GM11168 (cell line): ENCODE measurements at regions not wholly inside any gene's neighbourhood (a gene's known extent, or its start where the extent isn't known, plus 50 kb on each side); places are given as distances from the start of the nearest gene placed in this dataset.
"Not testable (repeated sequence)": the region's sequence is repeated elsewhere in the genome, so short reads cannot be mapped to it uniquely, and the experiment has no call there.

Source experiments
- in situ Hi-C: fragments of 300-500 bp; cut with MboI; formaldehyde crosslinking; loops from one replicate; pipeline ENCODE4 v1.12.0; 2022; ENCODE audit warnings: low sequenced_read_pairs; ENCODE audit not compliant: unreplicated experiment

DNA sequence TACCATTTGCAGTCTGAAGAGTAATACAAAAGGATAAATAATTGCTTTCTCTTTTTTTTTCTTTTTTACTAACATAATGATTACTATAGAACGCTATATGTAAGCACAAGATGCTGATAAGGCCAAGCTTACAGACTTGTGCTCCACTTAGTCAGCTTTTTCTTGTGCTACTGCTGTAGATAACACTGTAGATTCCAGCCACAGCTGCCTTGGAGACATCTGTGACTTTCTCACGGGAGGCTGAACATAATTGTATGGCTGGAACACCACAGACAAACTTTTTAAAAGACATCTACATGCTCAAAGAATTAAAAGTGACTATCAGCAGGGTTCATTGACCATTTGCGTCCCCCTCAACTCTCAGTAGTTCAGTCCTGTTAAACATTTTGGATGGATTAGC, 381.7 kb upstream of the AMOT start:
- in situ Hi-C loops: no loop called here

DNA sequence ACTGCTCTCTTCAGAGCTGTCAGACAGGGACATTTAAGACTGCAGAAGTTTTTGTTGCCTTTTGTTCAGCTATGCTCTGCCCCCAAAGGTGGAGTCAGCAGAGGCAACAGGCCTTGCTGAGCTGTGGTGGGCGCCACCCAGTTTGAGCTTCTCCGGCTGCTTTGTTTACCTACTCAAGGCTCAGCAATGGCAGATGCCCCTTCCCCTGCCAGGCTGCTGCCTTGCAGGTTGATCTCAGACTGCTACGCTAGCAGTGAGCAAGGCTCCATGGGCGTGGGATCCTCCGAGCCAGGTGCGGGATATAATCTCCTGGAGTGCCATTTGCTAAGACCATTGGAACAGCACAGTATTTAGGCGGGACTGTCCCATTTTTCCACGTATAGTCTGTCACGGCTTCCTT, 371.4 kb upstream of the AMOT start:
- in situ Hi-C loops: no loop called here

DNA sequence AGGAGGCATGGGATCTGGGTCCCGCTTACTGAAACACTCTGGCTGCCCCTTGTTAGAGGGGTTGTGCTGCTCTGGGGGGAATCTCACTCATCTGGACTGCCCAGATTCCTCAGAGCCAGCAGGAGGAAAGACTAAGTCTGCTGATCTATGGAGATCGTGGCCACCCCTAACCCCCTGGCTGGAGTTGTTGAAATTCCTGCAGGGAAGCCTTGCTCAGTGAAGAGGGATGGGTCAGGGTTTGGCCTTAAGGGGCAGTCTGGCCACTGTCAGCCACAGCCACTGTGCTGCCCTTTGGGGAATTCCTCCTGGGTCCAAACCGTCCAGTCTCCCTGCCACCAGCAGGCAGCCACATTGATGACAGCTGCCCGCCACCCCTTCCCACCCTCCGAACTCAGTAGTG, 362.0 kb upstream of the AMOT start:
- in situ Hi-C loops: no loop called here

- in situ Hi-C loops: no loop called here
Measured at GRCh38 chrX:113195949-113196348, 355.3 kb upstream of the AMOT start.

DNA sequence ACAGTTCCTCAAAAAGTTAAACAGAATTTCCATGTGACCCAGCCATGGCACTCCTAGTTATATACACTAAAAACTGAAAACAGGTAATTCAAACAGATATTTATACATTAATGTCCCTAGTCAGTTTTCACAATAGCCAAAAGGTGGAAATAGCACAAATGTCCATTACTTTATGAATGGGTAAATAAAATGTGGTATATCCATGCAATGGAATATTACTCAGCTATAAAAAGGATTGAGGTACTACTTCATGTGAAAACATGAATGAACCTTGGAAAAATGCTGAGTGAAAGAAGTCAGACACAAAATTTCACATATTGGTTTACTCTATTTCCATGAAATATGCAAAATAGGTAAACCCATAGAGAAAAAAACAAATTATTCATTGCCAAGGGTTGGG, 351.8 kb upstream of the AMOT start:
- in situ Hi-C loops: no loop called here

DNA sequence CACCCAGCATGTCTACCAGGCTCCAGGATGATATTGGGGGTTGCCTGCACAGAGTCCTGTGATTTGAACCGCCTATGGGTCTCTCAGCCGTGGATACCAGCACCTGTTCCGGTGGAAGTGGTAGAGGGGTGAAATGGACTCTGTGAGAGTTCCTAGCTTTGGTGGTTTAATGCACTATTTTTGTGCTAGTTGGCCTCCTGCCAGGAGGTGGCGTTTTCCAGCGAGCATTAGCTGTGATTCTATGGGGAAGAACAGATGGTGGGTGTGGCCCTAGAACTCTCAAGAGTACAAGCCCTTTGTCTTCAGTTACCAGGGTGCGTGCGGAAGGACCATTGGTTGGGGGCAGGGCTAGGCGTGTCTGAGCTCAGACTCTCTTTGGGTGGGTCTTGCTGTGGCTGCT, 316.9 kb upstream of the AMOT start:
- in situ Hi-C loops: no loop called here

DNA sequence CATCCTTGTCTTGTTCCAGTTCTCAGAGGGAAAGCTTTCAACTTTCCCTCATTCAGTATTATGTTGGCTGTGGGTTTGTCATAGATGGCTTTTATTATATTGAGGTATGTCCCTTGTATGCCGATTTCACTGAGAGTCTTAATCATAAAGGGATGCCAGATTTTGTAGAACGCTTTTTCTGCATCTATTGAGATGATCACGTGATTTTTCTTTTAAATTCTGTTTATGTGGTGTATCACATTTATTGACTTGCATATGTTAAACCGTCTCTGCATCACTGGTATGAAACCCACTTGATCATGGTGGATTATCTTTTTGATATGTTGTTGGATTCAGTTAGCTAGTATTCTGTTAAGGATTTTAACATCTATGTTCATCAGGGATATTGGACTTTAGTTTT, 313.7 kb upstream of the AMOT start:
- in situ Hi-C loops: not testable (repeated sequence)

DNA sequence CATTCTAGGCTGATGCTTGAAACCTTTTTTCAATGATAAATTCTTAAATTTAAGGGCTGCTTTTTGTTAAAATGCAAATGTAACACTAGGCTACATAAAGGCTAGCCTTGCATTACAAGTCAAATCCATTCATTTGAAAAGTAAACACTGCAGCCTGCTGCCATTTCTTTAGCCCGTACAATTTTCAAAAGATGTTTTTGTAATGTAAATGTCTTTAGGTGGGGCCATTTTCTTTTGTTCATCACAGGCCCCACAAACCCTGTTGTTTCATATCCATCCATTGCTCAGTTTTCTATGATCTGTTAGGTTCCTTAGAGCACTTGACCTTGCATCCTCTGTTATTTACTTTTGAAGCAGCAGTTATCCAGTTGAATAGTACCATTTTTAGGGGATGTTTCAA, 296.2 kb upstream of the AMOT start:
- in situ Hi-C loops: no loop called here

- in situ Hi-C loops: no loop called here
Measured at GRCh38 chrX:113133316-113133715, 292.7 kb upstream of the AMOT start.

- in situ Hi-C loops: no loop called here
Measured at GRCh38 chrX:113124693-113125092, 284.1 kb upstream of the AMOT start.

DNA sequence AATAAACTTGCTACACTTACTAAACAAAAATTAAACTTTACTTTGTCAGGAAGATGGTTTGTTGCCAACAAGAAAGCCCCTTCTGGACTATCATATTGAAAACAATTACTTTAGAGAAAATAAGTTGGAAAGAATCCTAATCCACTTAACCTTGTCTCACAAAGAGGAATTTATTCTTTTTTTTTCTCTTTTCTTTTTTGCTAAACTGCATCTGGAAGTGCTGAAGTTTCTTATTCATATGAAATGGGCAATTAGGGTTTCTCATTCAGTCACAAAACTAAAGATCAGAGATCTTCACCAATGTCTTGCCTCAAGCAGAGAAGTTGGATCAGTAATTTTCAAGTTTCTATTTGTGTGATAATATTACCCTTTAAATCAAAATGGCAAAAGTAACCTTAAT, 234.9 kb upstream of the AMOT start:
- in situ Hi-C loops: no loop called here

DNA sequence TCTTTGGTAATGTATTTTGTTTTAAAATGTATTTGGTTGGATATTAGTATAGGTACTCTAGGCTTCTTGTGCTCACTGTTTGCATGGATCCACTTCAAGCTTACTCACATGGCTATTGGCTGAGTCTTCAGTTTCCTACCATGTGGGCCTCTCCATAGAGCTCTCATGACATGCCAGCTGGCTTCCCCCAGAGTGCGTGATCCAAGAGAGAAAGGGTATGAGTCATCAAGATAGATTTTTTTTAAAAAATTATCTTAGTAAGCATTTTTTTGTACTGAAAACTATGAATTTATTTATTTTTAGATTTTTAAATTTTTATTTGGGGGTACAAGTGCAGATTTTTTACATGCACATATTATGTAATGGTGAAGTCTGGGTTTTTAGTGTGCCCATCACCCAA, 219.1 kb upstream of the AMOT start:
- in situ Hi-C loops: no loop called here

DNA sequence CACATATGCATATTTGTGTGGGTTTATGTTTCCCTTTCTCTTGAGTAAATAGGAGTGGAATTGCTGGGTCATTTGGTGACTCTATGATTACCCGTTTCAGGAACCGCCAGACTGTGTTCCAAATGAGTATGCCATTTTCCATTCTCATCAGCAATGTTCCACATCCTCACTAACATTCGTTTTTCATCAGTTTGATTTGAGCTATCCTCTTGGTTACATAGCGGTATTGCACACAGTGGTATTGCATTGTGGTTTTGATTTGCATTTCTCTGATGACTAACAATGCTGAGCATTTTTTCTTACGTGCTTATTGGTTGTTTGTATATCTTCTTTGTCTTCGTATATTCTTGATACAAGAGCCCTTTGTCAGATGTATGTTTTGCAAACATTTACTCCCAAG, 218.0 kb upstream of the AMOT start:
- in situ Hi-C loops: no loop called here

DNA sequence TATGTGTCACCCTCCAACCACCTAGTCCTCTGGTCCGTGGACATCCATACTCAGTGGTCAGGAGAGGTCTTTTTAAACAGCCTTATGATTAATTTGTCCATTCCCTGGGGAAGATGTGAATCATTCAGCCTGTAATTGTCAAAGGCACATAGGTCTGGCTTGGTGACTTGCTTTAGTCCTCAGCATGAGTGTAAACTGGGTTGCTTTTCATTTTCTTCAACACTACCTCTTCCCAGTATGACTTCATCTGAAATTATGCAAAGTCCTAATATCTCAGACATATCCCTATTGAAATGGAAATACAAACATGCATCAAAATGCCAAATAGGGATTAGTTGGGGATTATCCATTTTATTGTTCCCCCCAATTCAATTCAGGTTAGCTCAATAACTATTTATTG, 208.3 kb upstream of the AMOT start:
- in situ Hi-C loops: no loop called here

GRCh38 chrX:113048480-113048879, 207.8 kb upstream of the AMOT start:
- in situ Hi-C loops: no loop called here

GRCh38 chrX:113033966-113034680, 193.5 kb upstream of the AMOT start:
- in situ Hi-C loops: no loop called here

DNA sequence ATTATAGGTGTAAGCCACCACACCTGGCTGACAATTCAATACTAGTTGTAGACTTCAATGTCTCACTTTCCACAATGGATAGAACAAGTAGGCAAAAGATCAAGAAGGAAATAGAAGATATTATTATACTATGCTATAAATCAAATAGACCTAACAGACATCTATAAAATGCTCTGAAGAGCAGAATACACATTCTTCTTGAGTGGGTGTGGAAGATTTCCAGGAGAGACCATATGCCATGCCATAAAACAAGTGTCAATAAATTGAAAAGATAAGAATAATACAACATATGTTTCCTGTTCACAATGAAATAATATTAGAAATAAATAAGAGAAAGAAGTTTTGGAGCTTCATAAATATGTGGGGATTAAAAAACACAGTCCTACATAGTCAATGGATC, 179.3 kb upstream of the AMOT start:
- in situ Hi-C loops: no loop called here

- in situ Hi-C loops: no loop called here
Measured at GRCh38 chrX:113009837-113010236, 169.2 kb upstream of the AMOT start.

GRCh38 chrX:113009029-113009428, 168.4 kb upstream of the AMOT start:
- in situ Hi-C loops: no loop called here

DNA sequence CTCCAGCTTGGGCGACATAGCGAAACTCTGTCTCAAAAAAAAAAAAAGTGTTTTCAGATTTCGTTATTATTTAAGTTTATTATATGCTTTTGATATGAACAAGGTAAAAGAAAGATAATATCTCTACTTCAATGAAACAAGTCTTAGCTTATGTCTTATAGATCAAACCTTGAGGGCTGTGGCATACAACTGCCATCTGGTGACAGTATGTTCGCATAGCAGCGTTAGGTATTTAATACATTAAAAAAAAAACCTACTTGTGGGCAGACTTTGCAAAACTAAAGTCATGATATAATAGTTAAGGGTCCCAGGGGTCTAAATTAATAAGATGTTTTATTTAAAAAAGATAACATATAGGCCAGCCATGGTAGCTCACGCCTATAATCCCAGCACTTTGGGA, 161.2 kb upstream of the AMOT start:
- in situ Hi-C loops: no loop called here

DNA sequence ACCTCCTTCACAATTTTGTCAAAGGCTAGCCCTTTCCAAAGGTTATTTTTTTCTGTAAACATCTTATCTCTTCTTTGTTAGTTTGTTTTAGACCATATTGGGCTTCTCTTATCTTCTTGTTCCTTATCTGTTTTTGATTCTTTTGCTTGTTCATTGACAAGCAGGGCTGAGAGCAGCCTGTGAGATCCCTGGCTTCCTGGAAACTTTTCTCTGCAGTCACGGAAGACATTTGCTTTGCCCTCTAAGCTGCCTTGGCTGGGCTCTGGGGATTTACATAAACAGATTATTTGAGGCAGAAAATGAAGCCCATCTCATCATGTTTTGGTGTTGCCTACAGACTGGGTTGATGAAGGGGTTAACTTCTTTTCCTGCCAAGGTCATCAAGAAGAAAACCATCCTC, 157.4 kb upstream of the AMOT start:
- in situ Hi-C loops: no loop called here

GRCh38 chrX:112991801-112992200, 151.2 kb upstream of the AMOT start:
- in situ Hi-C loops: no loop called here

DNA sequence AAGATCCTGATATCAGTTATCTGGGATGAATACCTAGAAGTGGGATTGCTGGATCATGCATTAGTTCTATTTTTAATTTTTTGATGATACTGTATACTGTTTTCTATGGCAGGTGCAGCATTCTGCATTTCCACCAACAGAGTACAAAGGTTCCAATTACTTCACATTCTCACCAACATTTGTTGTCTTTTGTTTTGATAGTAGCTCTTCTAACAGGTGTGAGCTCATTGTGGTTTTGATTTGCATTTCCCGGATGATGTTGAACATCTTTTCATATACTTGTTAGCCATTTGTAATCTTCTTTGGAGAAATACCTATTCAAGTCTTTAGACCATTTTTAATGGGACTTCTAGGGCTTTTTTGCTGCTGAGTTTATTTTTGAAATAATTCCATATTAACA, 139.2 kb upstream of the AMOT start:
- in situ Hi-C loops: no loop called here
